ENCODE measurements at regions not wholly inside any gene's neighbourhood (a gene's known extent, or its start where the extent isn't known, plus 50 kb on each side); places are given as distances from the start of the nearest gene placed in this dataset.

GRCh38 chr6:155778336-155778735 is 322.7 kb upstream of the NOX3 start:
- H3K4me1 Mint-ChIP-seq = no peaks in the 10 kb centered on the region
- Histone ChIP-seq H2AFZ (replicated peaks) (no peak overlapping the region), H3K9ac (no peak overlapping the region), H3K4me1 (no peaks in the 10 kb centered on the region), H3F3A (ENCODE audit: low read depth) (no peaks in the 10 kb centered on the region), H3K4me3 (no peak overlapping the region), H3K27ac (no peak overlapping the region), H4K20me1 (ENCODE audit: low read depth) (no peaks in the 10 kb centered on the region), H3K4me2 (no peak overlapping the region), H3K27me3 (no peaks in the 10 kb centered on the region), H3K79me2 (ENCODE audit: low read depth) (no peaks in the 10 kb centered on the region), H3K9me3 (ENCODE audit: low read depth) (no peaks in the 10 kb centered on the region), H3K36me3 (no peaks in the 10 kb centered on the region)
- H3K27ac Mint-ChIP-seq = no peak overlapping the region
- DNase-seq (ENCODE audit: low spot score) = no peak
- H3K27me3 Mint-ChIP-seq (ENCODE audit: insufficient read depth, low read depth) = peaks cover 4% of the 10 kb centered on the region
- no peak overlapping the region for H3K4me3 Mint-ChIP-seq
- no peaks in the 10 kb centered on the region for H3K9me3 Mint-ChIP-seq
- TF ChIP-seq EZH2phosphoT487 (IDR thresholded peaks at IDR 0.05) (no peak), CTCF (IDR thresholded peaks at IDR 0.05) (no peak), EZH2 (IDR thresholded peaks at IDR 0.05) (no peak)
- no peaks in the 10 kb centered on the region for H3K36me3 Mint-ChIP-seq

- Mint-ChIP-seq H3K4me1 (no peaks in the 10 kb centered on the region), H3K27me3 (ENCODE audit: insufficient read depth, low read depth) (peaks cover 2% of the 10 kb centered on the region), H3K27ac (no peak overlapping the region), H3K36me3 (no peaks in the 10 kb centered on the region), H3K9me3 (no peaks in the 10 kb centered on the region), H3K4me3 (no peak overlapping the region)
- H4K20me1 ChIP-seq (ENCODE audit: low read depth) = no peaks in the 10 kb centered on the region
- H2AFZ ChIP-seq (replicated peaks) = no peak overlapping the region
- H3K27ac ChIP-seq = no peak overlapping the region
- H3K79me2 ChIP-seq (ENCODE audit: low read depth) = no peaks in the 10 kb centered on the region
- H3K4me1 ChIP-seq = no peaks in the 10 kb centered on the region
- TF ChIP-seq EZH2 (IDR thresholded peaks at IDR 0.05) (no peak), EZH2phosphoT487 (IDR thresholded peaks at IDR 0.05) (no peak), CTCF (IDR thresholded peaks at IDR 0.05) (no peak)
- no peak overlapping the region for H3K9ac ChIP-seq
- DNase-seq (ENCODE audit: low spot score) = no peak
- peaks cover 3% of the 10 kb centered on the region for H3K9me3 ChIP-seq (ENCODE audit: low read depth)
- H3K4me2 ChIP-seq = no peak overlapping the region
- H3K4me3 ChIP-seq = no peak overlapping the region
- H3F3A ChIP-seq (ENCODE audit: low read depth) = no peaks in the 10 kb centered on the region
- H3K27me3 ChIP-seq = no peaks in the 10 kb centered on the region
- H3K36me3 ChIP-seq = no peaks in the 10 kb centered on the region
Observed at GRCh38 chr6:155771822-155772221, 316.2 kb upstream of the NOX3 start.

- Histone ChIP-seq H3F3A (ENCODE audit: low read depth) (no peaks in the 10 kb centered on the region), H3K79me2 (ENCODE audit: low read depth) (no peaks in the 10 kb centered on the region), H3K36me3 (no peaks in the 10 kb centered on the region), H3K4me3 (no peak overlapping the region), H3K27ac (no peak overlapping the region), H3K27me3 (no peaks in the 10 kb centered on the region), H2AFZ (replicated peaks) (no peak overlapping the region), H3K9ac (no peak overlapping the region), H4K20me1 (ENCODE audit: low read depth) (no peaks in the 10 kb centered on the region), H3K4me1 (no peaks in the 10 kb centered on the region), H3K9me3 (ENCODE audit: low read depth) (peaks cover 3% of the 10 kb centered on the region), H3K4me2 (no peak overlapping the region)
- TF ChIP-seq CTCF (IDR thresholded peaks at IDR 0.05) = no peak
- no peak for TF ChIP-seq EZH2 (IDR thresholded peaks at IDR 0.05)
- TF ChIP-seq EZH2phosphoT487 (IDR thresholded peaks at IDR 0.05) = no peak
- H3K4me3 Mint-ChIP-seq = no peak overlapping the region
- no peaks in the 10 kb centered on the region for H3K36me3 Mint-ChIP-seq
- H3K27me3 Mint-ChIP-seq (ENCODE audit: insufficient read depth, low read depth) = peaks cover 2% of the 10 kb centered on the region
- no peaks in the 10 kb centered on the region for H3K9me3 Mint-ChIP-seq
- H3K4me1 Mint-ChIP-seq = no peaks in the 10 kb centered on the region
- no peak overlapping the region for H3K27ac Mint-ChIP-seq
- no peak for DNase-seq (ENCODE audit: low spot score)
Observed at GRCh38 chr6:155770856-155771255, 315.2 kb upstream of the NOX3 start.

- TF ChIP-seq CTCF (IDR thresholded peaks at IDR 0.05) (no peak), EZH2phosphoT487 (IDR thresholded peaks at IDR 0.05) (no peak), EZH2 (IDR thresholded peaks at IDR 0.05) (no peak)
- Histone ChIP-seq H3K79me2 (ENCODE audit: low read depth) (no peaks in the 10 kb centered on the region), H3K4me2 (no peak overlapping the region), H3K36me3 (no peaks in the 10 kb centered on the region), H3K27ac (no peak overlapping the region), H3K4me3 (no peak overlapping the region), H4K20me1 (ENCODE audit: low read depth) (no peaks in the 10 kb centered on the region), H3K4me1 (no peaks in the 10 kb centered on the region), H3K9ac (no peak overlapping the region), H3K27me3 (no peaks in the 10 kb centered on the region), H2AFZ (replicated peaks) (no peak overlapping the region), H3F3A (ENCODE audit: low read depth) (no peaks in the 10 kb centered on the region), H3K9me3 (ENCODE audit: low read depth) (peaks cover 3% of the 10 kb centered on the region)
- H3K4me3 Mint-ChIP-seq = no peak overlapping the region
- H3K27me3 Mint-ChIP-seq (ENCODE audit: insufficient read depth, low read depth) = peaks cover 2% of the 10 kb centered on the region
- H3K9me3 Mint-ChIP-seq = no peaks in the 10 kb centered on the region
- no peak for DNase-seq (ENCODE audit: low spot score)
- no peaks in the 10 kb centered on the region for H3K36me3 Mint-ChIP-seq
- no peak overlapping the region for H3K27ac Mint-ChIP-seq
- no peaks in the 10 kb centered on the region for H3K4me1 Mint-ChIP-seq
Observed at GRCh38 chr6:155770313-155770712, 314.7 kb upstream of the NOX3 start.

All from neural progenitor cell (in vitro differentiated cells).